ENCODE measurements at regions not wholly inside any gene's neighbourhood (a gene's known extent, or its start where the extent isn't known, plus 50 kb on each side); places are given as distances from the start of the nearest gene placed in this dataset.
A peak's percentile ranks its signal among the peaks of the same experiment; 100 is the strongest.

- 39% methylated on average over 5 of the region's 5 CpGs for WGBS (ENCODE audit: low lambda C conversion rate)
- TF ChIP-seq EZH2phosphoT487 (IDR thresholded peaks at IDR 0.05; ENCODE audit: borderline replicate concordance, low read depth): no peak
- TF ChIP-seq JUND (IDR thresholded peaks at IDR 0.05): peak; percentile 63
- no peak for TF ChIP-seq NRF1 (IDR thresholded peaks at IDR 0.05; ENCODE audit: low read depth, low read length)
- TF ChIP-seq FOSL2 (IDR thresholded peaks at IDR 0.05; ENCODE audit: borderline replicate concordance, low read depth): peak; percentile 52; the same call in 1 of the 2 replicates
Measured at GRCh38 chr11:28619846-28620540, 511.8 kb downstream of the METTL15 start.

GRCh38 chr11:28618416-28618815, 510.2 kb downstream of the METTL15 start:
- Histone ChIP-seq H3K36me3 (replicated peaks in 1 of 2; ENCODE audit: control insufficient read depth in 1 of 2, insufficient read depth in 2 of 2, low read length in 1 of 2) (no peaks in the 10 kb centered on the region), H3K4me2 (no peak overlapping the region), H3K9ac (no peak overlapping the region), H4K20me1 (ENCODE audit: insufficient read depth) (no peaks in the 10 kb centered on the region), H3K27ac (ENCODE audit: low read depth in 2 of 2, low read length in 1 of 2) (peak overlapping the region in 1 of 2 experiments; percentile 41; a peak in 2 of 4 replicates), H3F3A (replicated peaks; ENCODE audit: insufficient read depth) (peaks cover 8% of the 10 kb centered on the region), H3K79me2 (ENCODE audit: insufficient read depth) (no peaks in the 10 kb centered on the region), H3K4me3 (ENCODE audit: low read depth in 2 of 2, low read length in 1 of 2) (no peak overlapping the region), H2AFZ (ENCODE audit: low read depth) (peak overlapping the region; percentile 63; the same call in 1 of the 2 replicates), H3K27me3 (ENCODE audit: insufficient read depth) (no peaks in the 10 kb centered on the region), H3K9me3 (no peaks in the 10 kb centered on the region), H3K9me2 (no peaks in the 10 kb centered on the region), H3K4me1 (ENCODE audit: control insufficient read depth in 1 of 2, insufficient read depth in 2 of 2, low read depth in 1 of 2, low read length in 1 of 2) (0 out of 4 replicates have a peak, but pooled peaks cover 0 to 11% of the 10 kb centered on the region in 2 experiments)
- WGBS (ENCODE audit: low lambda C conversion rate): 33% methylated on average over 2 of the region's 2 CpGs
- CTCF ChIA-PET: no interaction called here
- no peak for TF ChIP-seq POLR2AphosphoS5 (IDR thresholded peaks at IDR 0.05; ENCODE audit: low read depth, low read length)
- no peak for TF ChIP-seq IRF3 (IDR thresholded peaks at IDR 0.05; ENCODE audit: low read depth, low read length)
- TF ChIP-seq FOXM1 (IDR thresholded peaks at IDR 0.05; ENCODE audit: low read depth): no peak
- no peak for TF ChIP-seq MAX (IDR thresholded peaks at IDR 0.05; ENCODE audit: low read depth)
- TF ChIP-seq RFX5 (IDR thresholded peaks at IDR 0.05; ENCODE audit: low read length): no peak
- TF ChIP-seq, protein P1, sequence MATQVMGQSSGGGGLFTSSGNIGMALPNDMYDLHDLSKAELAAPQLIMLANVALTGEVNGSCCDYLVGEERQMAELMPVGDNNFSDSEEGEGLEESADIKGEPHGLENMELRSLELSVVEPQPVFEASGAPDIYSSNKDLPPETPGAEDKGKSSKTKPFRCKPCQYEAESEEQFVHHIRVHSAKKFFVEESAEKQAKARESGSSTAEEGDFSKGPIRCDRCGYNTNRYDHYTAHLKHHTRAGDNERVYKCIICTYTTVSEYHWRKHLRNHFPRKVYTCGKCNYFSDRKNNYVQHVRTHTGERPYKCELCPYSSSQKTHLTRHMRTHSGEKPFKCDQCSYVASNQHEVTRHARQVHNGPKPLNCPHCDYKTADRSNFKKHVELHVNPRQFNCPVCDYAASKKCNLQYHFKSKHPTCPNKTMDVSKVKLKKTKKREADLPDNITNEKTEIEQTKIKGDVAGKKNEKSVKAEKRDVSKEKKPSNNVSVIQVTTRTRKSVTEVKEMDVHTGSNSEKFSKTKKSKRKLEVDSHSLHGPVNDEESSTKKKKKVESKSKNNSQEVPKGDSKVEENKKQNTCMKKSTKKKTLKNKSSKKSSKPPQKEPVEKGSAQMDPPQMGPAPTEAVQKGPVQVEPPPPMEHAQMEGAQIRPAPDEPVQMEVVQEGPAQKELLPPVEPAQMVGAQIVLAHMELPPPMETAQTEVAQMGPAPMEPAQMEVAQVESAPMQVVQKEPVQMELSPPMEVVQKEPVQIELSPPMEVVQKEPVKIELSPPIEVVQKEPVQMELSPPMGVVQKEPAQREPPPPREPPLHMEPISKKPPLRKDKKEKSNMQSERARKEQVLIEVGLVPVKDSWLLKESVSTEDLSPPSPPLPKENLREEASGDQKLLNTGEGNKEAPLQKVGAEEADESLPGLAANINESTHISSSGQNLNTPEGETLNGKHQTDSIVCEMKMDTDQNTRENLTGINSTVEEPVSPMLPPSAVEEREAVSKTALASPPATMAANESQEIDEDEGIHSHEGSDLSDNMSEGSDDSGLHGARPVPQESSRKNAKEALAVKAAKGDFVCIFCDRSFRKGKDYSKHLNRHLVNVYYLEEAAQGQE (IDR thresholded peaks at IDR 0.05; ENCODE audit: low read depth, low read length): no peak
- TF ChIP-seq RAD21 (IDR thresholded peaks at IDR 0.05; ENCODE audit: low read length): no peak
- TF ChIP-seq EP300 (IDR thresholded peaks at IDR 0.05; ENCODE audit: borderline replicate concordance in 1 of 2, low read depth in 1 of 2, low read length in 1 of 2): no peak; a peak in 1 of 4 replicates
- TF ChIP-seq CHD2 (IDR thresholded peaks at IDR 0.05; ENCODE audit: low read length, partially characterized antibody): no peak
- no peak for TF ChIP-seq MXI1 (IDR thresholded peaks at IDR 0.05; ENCODE audit: low read depth, low read length)
- no peak; the same call in 1 of the 2 replicates for TF ChIP-seq JUND (IDR thresholded peaks at IDR 0.05)
- TF ChIP-seq SMC3 (IDR thresholded peaks at IDR 0.05; ENCODE audit: low read depth, low read length): no peak
- TF ChIP-seq ELF1 (IDR thresholded peaks at IDR 0.05): no peak
- no peak for TF ChIP-seq EZH2phosphoT487 (IDR thresholded peaks at IDR 0.05; ENCODE audit: borderline replicate concordance, low read depth)
- TF ChIP-seq PBX3 (IDR thresholded peaks at IDR 0.05): no peak
- POLR2A ChIA-PET: no interaction called here
- no peak for DNase-seq

More at GRCh38 chr11:28619846-28620540, 511.8 kb downstream of the METTL15 start:
- 0 out of 4 replicates have a peak, but pooled peaks cover 0 to 11% of the 10 kb centered on the region in 2 experiments for H3K4me1 ChIP-seq (ENCODE audit: control insufficient read depth in 1 of 2, insufficient read depth in 2 of 2, low read depth in 1 of 2, low read length in 1 of 2)
- H2AFZ ChIP-seq (ENCODE audit: low read depth): no peak overlapping the region
- ChIA-PET POLR2A (no interaction called here), CTCF (no interaction called here)
- H3K9me2 ChIP-seq: no peaks in the 10 kb centered on the region
- H3K27me3 ChIP-seq (ENCODE audit: insufficient read depth): no peaks in the 10 kb centered on the region
- no peak overlapping the region for H3K9ac ChIP-seq
- H3K36me3 ChIP-seq (replicated peaks in 1 of 2; ENCODE audit: control insufficient read depth in 1 of 2, insufficient read depth in 2 of 2, low read length in 1 of 2): no peaks in the 10 kb centered on the region
- no peak overlapping the region for H3K4me3 ChIP-seq (ENCODE audit: low read depth in 2 of 2, low read length in 1 of 2)
- DNase-seq: no peak
- H3K27ac ChIP-seq (ENCODE audit: low read depth in 2 of 2, low read length in 1 of 2): peak overlapping the region in 1 of 2 experiments; percentile 9; a peak in 2 of 4 replicates
- H3F3A ChIP-seq (replicated peaks; ENCODE audit: insufficient read depth): peaks cover 8% of the 10 kb centered on the region
- H3K4me2 ChIP-seq: no peak overlapping the region
- no peaks in the 10 kb centered on the region for H4K20me1 ChIP-seq (ENCODE audit: insufficient read depth)
- no peaks in the 10 kb centered on the region for H3K9me3 ChIP-seq
- no peaks in the 10 kb centered on the region for H3K79me2 ChIP-seq (ENCODE audit: insufficient read depth)
